DOHH2 (cell line): ENCODE measurements at regions not wholly inside any gene's neighbourhood (a gene's known extent, or its start where the extent isn't known, plus 50 kb on each side); places are given as distances from the start of the nearest gene placed in this dataset.

ENCODE experiments used
- CTCF ChIP-seq: fragments of 200-600 bp; sonication (generic); IDR thresholded peaks from one replicate; pipeline ENCODE4 v1.5.1; 2014; ENCODE audit warnings: antibody characterized with exemption, mild to moderate bottlenecking, low read depth, low read length; ENCODE audit not compliant: poor library complexity, severe bottlenecking
- EZH2phosphoT487 ChIP-seq: fragments of 200-600 bp; sonication (generic); IDR thresholded peaks from 2 replicates; pipeline ENCODE4 v1.6.1; 2017; ENCODE audit warnings: borderline replicate concordance, mild to moderate bottlenecking, antibody characterized with exemption, low read length, moderate library complexity, mixed read lengths

- TF ChIP-seq CTCF (no peak), EZH2phosphoT487 (no peak)
These were observed 119.4 kb downstream of the SMIM20 start for GRCh38 chr4:26033389-26033788.
